Lower leg skin (tissue), 4 donors: ENCODE measurements at regions not wholly inside any gene's neighbourhood (a gene's known extent, or its start where the extent isn't known, plus 50 kb on each side); places are given as distances from the start of the nearest gene placed in this dataset.
"Not testable (repeated sequence)": the region's sequence is repeated elsewhere in the genome, so short reads cannot be mapped to it uniquely, and the experiment has no call there.

ENCODE experiments used
- DNase-seq, 2 donors: peaks; one replicate each; pipeline ENCODE4 v3.0.0-alpha.2; 2019; ENCODE audit warnings: low spot score in 2 of 2
- H3K4me3 ChIP-seq: fragments of 200-600 bp; sonication (generic); 2 replicates; pipeline ENCODE4 v1.5.1; 2017; ENCODE audit warnings: mild to moderate bottlenecking, low read depth; ENCODE audit not compliant: poor library complexity, severe bottlenecking
- CTCF ChIP-seq, 3 donors: fragments of 450-650 bp; IDR thresholded peaks; one replicate each; pipeline ENCODE4 v1.5.1; 2016; ENCODE audit warnings: antibody characterized with exemption in 3 of 3, mild to moderate bottlenecking in 3 of 3, moderate library complexity in 2 of 3
- POLR2A ChIP-seq, 2 donors: fragments of 450-650 bp; IDR thresholded peaks; one replicate each; pipeline ENCODE4 v1.6.1; 2016 to 2017; ENCODE audit warnings: antibody characterized with exemption in 2 of 2, mild to moderate bottlenecking in 1 of 2, moderate library complexity in 1 of 2
- WGBS, 2 donors: methylation state at CpG; one replicate each; pipeline ENCODE4 v1.1.5; 2018; 5-methylcytosine and 5-hydroxymethylcytosine counted together
- intact Hi-C: fragments of 100-400 bp; cut with DNase I; formaldehyde crosslinking; loops from one replicate; pipeline ENCODE4 v1.15.0; 2023; ENCODE audit warnings: low total_unique reads

GRCh38 chr2:8343031-8343430 lies 338.8 kb upstream of the ID2 start:
- intact Hi-C loops = no loop called here
- H3K4me3 ChIP-seq = no peak overlapping the region
- DNase-seq = no peak
- 92 to 96% methylated on average over 2 of the region's 2 CpGs for WGBS, 2 donors
- TF ChIP-seq CTCF (IDR thresholded peaks at IDR 0.05) (no peak), POLR2A (IDR thresholded peaks at IDR 0.05) (no peak)

- 86 to 93% methylated on average over 10 of the region's 10 CpGs for WGBS, 2 donors
- no peak overlapping the region for H3K4me3 ChIP-seq
- no peak for TF ChIP-seq CTCF (IDR thresholded peaks at IDR 0.05)
- no peak for TF ChIP-seq POLR2A (IDR thresholded peaks at IDR 0.05)
- DNase-seq = no peak
- intact Hi-C loops = no loop called here
These were observed 337.4 kb upstream of the ID2 start for GRCh38 chr2:8344144-8345097.

- 91 to 94% methylated on average over 5 of the region's 5 CpGs for WGBS, 2 donors
- no peak overlapping the region for H3K4me3 ChIP-seq
- no peak for DNase-seq
- intact Hi-C loops = no loop called here
- TF ChIP-seq POLR2A (IDR thresholded peaks at IDR 0.05) = no peak
- TF ChIP-seq CTCF (IDR thresholded peaks at IDR 0.05) = no peak
These were observed 336.7 kb upstream of the ID2 start for GRCh38 chr2:8345200-8345599.

- no peak overlapping the region for H3K4me3 ChIP-seq
- whole genome bisulfite sequencing, 2 donors = 78 to 91% methylated on average over 7 of the region's 7 CpGs
- TF ChIP-seq CTCF (IDR thresholded peaks at IDR 0.05) = no peak
- TF ChIP-seq POLR2A (IDR thresholded peaks at IDR 0.05) = no peak
- intact Hi-C loops = no loop called here
- DNase-seq = no peak
These were observed 335.6 kb upstream of the ID2 start for GRCh38 chr2:8346208-8346607.

GRCh38 chr2:8346706-8347430 lies 335.0 kb upstream of the ID2 start:
- intact Hi-C loops = no loop called here
- WGBS, 2 donors = 93% methylated on average over 5 of the region's 5 CpGs
- DNase-seq = no peak
- no peak overlapping the region for H3K4me3 ChIP-seq
- TF ChIP-seq POLR2A (IDR thresholded peaks at IDR 0.05) = no peak
- no peak for TF ChIP-seq CTCF (IDR thresholded peaks at IDR 0.05)

GRCh38 chr2:8348911-8349310 lies 332.9 kb upstream of the ID2 start:
- intact Hi-C loops, DNase-seq, H3K4me3 ChIP-seq: not testable (repeated sequence)
- 83 to 88% methylated on average over 4 of the region's 4 CpGs for whole genome bisulfite sequencing, 2 donors
